ENCODE measurements at regions not wholly inside any gene's neighbourhood (a gene's known extent, or its start where the extent isn't known, plus 50 kb on each side); places are given as distances from the start of the nearest gene placed in this dataset.

GRCh38 chr2:5328826-5329225 lies 363.4 kb upstream of the SOX11 start:
- intact Hi-C loops (cut with DNase I), result no loop called here
- ATAC-seq (no peak), DNase-seq (ENCODE audit: missing footprints) (no peak)

- intact Hi-C loops (cut with DNase I), result no loop called here
- no peak for DNase-seq (ENCODE audit: missing footprints)
- no peak for ATAC-seq
These were observed 362.4 kb upstream of the SOX11 start for GRCh38 chr2:5329763-5330162.

- DNase-seq (ENCODE audit: missing footprints) (no peak), ATAC-seq (no peak)
- intact Hi-C loops (cut with DNase I), result no loop called here
These were observed 361.2 kb upstream of the SOX11 start for GRCh38 chr2:5330961-5331360.

- ATAC-seq, result no peak
- intact Hi-C loops (cut with DNase I), result no loop called here
- no peak for DNase-seq (ENCODE audit: missing footprints)
These were observed 359.3 kb upstream of the SOX11 start for GRCh38 chr2:5332925-5333324.

- ATAC-seq (no peak), DNase-seq (ENCODE audit: missing footprints) (no peak)
- intact Hi-C loops (cut with DNase I), result no loop called here
These were observed 352.7 kb upstream of the SOX11 start for GRCh38 chr2:5339473-5339872.

GRCh38 chr2:5343785-5344335 lies 348.3 kb upstream of the SOX11 start:
- DNase-seq (ENCODE audit: missing footprints) (no peak), ATAC-seq (no peak)
- intact Hi-C loops (cut with DNase I), result no loop called here

GRCh38 chr2:5352286-5352685 lies 339.9 kb upstream of the SOX11 start:
- no peak for DNase-seq (ENCODE audit: missing footprints)
- no peak for ATAC-seq
- intact Hi-C loops (cut with DNase I), result no loop called here

- intact Hi-C loops (cut with DNase I), result no loop called here
- no peak for ATAC-seq
- DNase-seq (ENCODE audit: missing footprints), result no peak
These were observed 338.6 kb upstream of the SOX11 start for GRCh38 chr2:5353565-5353964.

GRCh38 chr2:5359397-5359796 lies 332.8 kb upstream of the SOX11 start:
- DNase-seq (ENCODE audit: missing footprints) (no peak), ATAC-seq (no peak)
- intact Hi-C loops (cut with DNase I), result no loop called here

- intact Hi-C loops (cut with DNase I), result no loop called here
- DNase-seq (ENCODE audit: missing footprints) (no peak), ATAC-seq (no peak)
These were observed 332.1 kb upstream of the SOX11 start for GRCh38 chr2:5360081-5360480.

- intact Hi-C loops (cut with DNase I), result no loop called here
- no peak for DNase-seq (ENCODE audit: missing footprints)
- no peak for ATAC-seq
These were observed 327.8 kb upstream of the SOX11 start for GRCh38 chr2:5364361-5364760.

- intact Hi-C loops (cut with DNase I), result no loop called here
- peak; percentile 72 for ATAC-seq
These were observed 326.2 kb upstream of the SOX11 start for GRCh38 chr2:5365871-5366461.

GRCh38 chr2:5367321-5367720 lies 324.9 kb upstream of the SOX11 start:
- intact Hi-C loops (cut with DNase I), result no loop called here
- ATAC-seq (no peak), DNase-seq (ENCODE audit: missing footprints) (no peak)

More at GRCh38 chr2:5365871-5366461, 326.2 kb upstream of the SOX11 start:
- DNase-seq (ENCODE audit: missing footprints), result no peak

- no peak for ATAC-seq
- intact Hi-C loops (cut with DNase I), result no loop called here
- DNase-seq (ENCODE audit: missing footprints), result no peak
These were observed 323.9 kb upstream of the SOX11 start for GRCh38 chr2:5368263-5368662.

- DNase-seq (ENCODE audit: missing footprints) (no peak), ATAC-seq (no peak)
- intact Hi-C loops (cut with DNase I), result no loop called here
These were observed 322.7 kb upstream of the SOX11 start for GRCh38 chr2:5369510-5369909.

GRCh38 chr2:5370158-5370557 lies 322.0 kb upstream of the SOX11 start:
- intact Hi-C loops (cut with DNase I), result no loop called here
- no peak for DNase-seq (ENCODE audit: missing footprints)
- no peak for ATAC-seq

GRCh38 chr2:5372141-5372540 lies 320.0 kb upstream of the SOX11 start:
- no peak for ATAC-seq
- intact Hi-C loops (cut with DNase I), result no loop called here
- DNase-seq (ENCODE audit: missing footprints), result no peak

- no peak for DNase-seq (ENCODE audit: missing footprints)
- ATAC-seq, result no peak
- intact Hi-C loops (cut with DNase I), result no loop called here
These were observed 319.0 kb upstream of the SOX11 start for GRCh38 chr2:5373200-5373599.

- intact Hi-C loops (cut with DNase I), result no loop called here
- ATAC-seq, result no peak
- DNase-seq (ENCODE audit: missing footprints), result no peak
These were observed 317.4 kb upstream of the SOX11 start for GRCh38 chr2:5374762-5375161.

GRCh38 chr2:5377323-5377722 lies 314.9 kb upstream of the SOX11 start:
- intact Hi-C loops (cut with DNase I), result no loop called here
- no peak for ATAC-seq

GRCh38 chr2:5379811-5380210 lies 312.4 kb upstream of the SOX11 start:
- ATAC-seq (no peak), DNase-seq (ENCODE audit: missing footprints) (no peak)
- intact Hi-C loops (cut with DNase I), result no loop called here

More at GRCh38 chr2:5377323-5377722, 314.9 kb upstream of the SOX11 start:
- no peak for DNase-seq (ENCODE audit: missing footprints)
